GM13977 (cell line): ENCODE measurements at regions not wholly inside any gene's neighbourhood (a gene's known extent, or its start where the extent isn't known, plus 50 kb on each side); places are given as distances from the start of the nearest gene placed in this dataset.

Source experiments
- DNase-seq: peaks from one replicate; pipeline ENCODE4 v3.0.0; 2012; ENCODE audit warnings: low spot score
- CTCF ChIP-seq: IDR thresholded peaks from 2 replicates; pipeline ENCODE4 v1.5.1; 2012; ENCODE audit warnings: mild to moderate bottlenecking, control low read depth; ENCODE audit not compliant: insufficient read depth; ENCODE audit errors: extremely low read depth, missing control alignments
- in situ Hi-C: fragments of 300-500 bp; cut with MboI; formaldehyde crosslinking; loops from one replicate; pipeline ENCODE4 v1.12.0; 2022; ENCODE audit warnings: low sequenced_read_pairs, low pct_unique_long_range_greater_than_20kb, mixed read lengths, inconsistent platforms; ENCODE audit not compliant: unreplicated experiment

GRCh38 chr16:9169094-9169493 lies 77.7 kb downstream of the HAPSTR1 start:
- no peak for TF ChIP-seq CTCF
- no peak for DNase-seq
- in situ Hi-C loops = no loop called here

DNA sequence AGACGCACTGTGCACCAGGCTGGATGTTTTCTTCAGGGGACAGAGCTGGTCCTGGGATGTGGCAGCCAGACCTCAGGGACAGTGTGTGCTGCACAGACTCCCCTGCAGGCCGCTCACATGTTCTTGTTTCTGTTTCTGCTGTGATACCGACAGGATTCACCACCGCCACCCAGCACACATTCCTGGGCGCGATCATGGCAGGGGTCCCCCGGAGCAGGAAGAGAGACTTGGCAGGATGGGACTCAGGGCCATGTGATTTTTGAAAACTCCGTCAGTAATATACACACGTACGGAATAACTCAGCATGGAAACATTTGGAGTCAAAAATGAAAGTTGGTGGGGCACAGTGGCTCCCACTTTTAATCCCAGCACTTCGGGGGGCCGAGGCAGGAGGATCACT lies 79.0 kb downstream of the HAPSTR1 start:
- in situ Hi-C loops = no loop called here
- DNase-seq = no peak
- TF ChIP-seq CTCF = no peak

DNA sequence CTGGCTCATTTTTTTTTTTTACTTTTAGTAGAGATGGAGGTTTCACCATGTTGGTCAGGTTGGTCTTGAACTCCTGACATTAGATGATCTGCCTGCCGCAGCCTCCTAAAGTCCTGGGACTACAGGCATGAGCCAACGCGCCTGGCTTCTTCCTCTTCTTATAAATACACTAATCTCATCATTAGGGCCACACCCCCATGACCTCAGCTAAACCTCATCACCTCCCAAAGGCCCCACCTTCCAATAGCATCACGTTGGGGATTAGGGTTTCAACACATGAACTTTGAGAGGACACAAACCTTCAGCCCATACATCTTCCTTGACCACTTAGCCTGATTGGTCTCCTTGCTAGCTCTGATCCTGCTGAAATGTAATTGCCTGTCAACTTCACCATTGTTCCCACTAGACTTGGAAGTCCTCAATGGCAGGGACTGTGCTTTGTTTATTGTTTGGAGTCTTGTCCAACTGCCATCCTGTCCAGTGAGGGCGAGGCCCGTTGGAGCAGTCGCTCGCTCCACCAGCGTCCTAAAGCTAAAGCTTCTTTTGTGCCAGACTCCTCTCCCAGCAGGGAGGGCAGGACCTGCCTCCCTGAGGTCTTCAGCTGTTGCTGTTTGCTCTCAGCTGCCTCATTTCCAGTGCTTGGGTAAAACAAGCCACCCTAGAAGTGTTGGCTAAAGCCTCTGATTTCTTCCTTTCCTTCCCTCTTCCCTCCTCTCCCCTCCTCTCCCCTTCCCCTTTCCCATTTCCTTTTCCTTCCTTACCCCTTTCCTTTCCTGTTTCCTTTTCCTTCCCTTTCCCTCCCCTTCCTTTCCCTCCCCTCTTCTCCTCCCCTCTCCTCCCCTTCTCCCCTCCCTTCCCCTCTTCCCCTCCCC lies 85.3 kb downstream of the HAPSTR1 start:
- no peak for TF ChIP-seq CTCF
- no peak for DNase-seq
- in situ Hi-C loops = no loop called here

DNA sequence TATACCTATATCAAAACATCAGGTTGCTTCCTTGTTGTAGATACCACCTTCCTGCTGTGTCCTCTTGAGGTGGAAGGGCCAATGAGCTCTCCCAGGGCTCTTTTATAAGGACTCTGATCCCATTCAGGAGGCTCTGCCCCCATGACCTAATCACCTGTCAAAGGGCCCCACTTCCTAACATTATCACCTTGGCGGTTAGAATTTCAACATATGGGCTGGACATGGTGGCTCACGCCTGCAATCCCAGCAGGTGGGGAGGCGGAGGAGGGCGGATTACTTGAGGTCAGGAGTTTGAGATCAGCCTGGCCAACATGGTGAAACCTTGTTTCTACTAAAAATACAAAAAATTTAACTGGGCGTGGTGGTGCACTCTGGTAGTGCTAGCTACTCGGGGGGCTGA lies 86.4 kb downstream of the HAPSTR1 start:
- no peak for TF ChIP-seq CTCF
- in situ Hi-C loops = no loop called here
- DNase-seq = no peak

- no peak for DNase-seq
- in situ Hi-C loops = no loop called here
- TF ChIP-seq CTCF = no peak
Measured at GRCh38 chr16:9183682-9184353, 92.4 kb downstream of the HAPSTR1 start.

DNA sequence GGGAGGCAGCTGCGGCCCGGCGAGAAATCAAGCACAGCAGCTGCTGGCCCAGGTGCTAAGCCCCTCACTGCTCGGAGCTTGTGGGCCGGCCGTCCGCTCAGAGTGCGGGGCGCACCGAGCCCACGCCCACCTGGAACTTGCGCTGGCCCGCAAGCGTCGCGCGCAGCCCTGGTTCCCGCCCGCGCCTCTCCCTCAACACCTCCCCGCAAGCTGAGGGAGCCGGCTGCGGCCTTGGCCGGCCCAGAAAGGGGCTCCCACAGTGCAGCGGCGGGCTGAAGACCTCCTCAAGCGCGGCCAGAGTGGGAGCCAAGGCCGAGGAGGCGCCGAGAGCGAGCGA lies 92.9 kb downstream of the HAPSTR1 start:
- TF ChIP-seq CTCF = no peak
- in situ Hi-C loops = no loop called here
- no peak for DNase-seq
